Stimulated activated CD4-positive, alpha-beta T cell treated with anti-CD3 and anti-CD28 coated beads, Interleukin-12 subunit alpha, Interleukin-12 subunit beta, amount 100 ng/mL, for 4 hours (primary cell): ENCODE measurements at regions not wholly inside any gene's neighbourhood (a gene's known extent, or its start where the extent isn't known, plus 50 kb on each side); places are given as distances from the start of the nearest gene placed in this dataset.
"Not testable (repeated sequence)": the region's sequence is repeated elsewhere in the genome, so short reads cannot be mapped to it uniquely, and the experiment has no call there.

Experiments
- DNase-seq: peaks from one replicate; pipeline ENCODE4 v3.0.0-alpha.2; 2020

GRCh38 chr5:87115839-87116364, 151.8 kb upstream of the RASA1 start:
- DNase-seq, result no peak

DNA sequence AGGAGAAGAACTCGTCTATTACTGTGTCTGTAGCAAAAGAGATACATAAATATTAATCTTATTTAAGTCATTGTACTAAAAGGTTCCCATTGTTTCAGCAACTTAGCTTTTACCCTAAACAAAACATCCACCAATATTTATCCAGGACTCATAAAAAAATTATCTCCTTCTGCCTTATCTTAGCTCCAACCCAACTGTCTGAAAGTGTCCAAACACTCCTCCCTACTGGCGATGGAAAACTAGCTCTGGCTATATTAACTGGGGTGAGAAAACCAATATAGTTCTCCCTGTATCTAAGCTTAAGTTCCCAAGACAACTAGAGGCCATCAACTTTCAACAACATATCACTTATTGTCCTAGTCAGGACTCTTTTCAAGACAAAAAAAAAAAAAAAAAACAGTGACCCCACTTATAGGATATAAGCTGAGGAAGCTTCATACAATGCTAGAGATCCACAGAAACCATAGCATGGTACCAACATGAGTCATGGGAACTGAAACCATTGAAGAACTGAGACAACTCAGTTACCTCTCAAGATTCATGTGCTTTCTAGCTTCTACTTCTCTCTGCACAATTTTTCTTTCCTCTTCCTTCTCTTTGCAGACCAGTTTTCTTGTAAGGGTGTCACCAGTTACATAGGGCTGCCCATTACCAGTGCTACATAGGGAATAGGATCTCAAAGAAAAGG, 150.7 kb upstream of the RASA1 start:
- DNase-seq, result no peak

GRCh38 chr5:87119588-87119987, 148.1 kb upstream of the RASA1 start:
- no peak for DNase-seq

DNA sequence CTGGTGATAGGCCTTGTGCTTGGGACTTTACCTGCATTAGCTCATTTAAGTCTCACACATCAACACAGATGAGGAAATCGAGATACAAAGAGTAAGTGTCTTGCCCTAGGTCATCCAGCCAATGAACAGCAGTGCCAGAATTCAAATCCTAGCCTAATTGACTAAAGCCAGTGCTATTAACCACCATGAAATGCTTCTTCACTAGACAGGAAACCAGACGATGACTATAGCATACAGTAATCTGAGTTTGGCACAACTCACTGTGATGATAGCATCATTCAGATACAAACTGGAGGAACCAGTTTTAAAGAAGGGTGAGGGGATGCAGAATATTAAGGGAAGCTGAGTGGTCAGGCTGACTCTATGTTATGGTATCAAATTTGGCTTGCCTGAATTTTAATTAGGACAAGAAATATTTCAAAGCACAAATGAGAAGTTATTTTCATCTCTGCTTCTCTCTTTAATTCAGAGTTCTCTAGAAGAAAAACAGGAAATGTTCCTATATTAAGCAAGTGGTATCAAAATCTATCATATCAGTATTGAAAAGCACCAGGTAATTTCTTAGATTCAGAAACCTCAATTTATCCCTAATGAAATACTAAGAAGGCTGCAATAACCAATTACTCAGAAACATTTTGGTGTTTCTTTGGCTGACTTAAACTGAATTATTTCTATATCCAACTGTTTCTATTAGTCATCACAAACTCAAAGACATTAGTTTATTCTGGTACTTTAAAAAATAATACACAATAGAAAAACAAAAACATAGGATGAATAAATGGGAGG, 147.0 kb upstream of the RASA1 start:
- DNase-seq, result no peak

DNA sequence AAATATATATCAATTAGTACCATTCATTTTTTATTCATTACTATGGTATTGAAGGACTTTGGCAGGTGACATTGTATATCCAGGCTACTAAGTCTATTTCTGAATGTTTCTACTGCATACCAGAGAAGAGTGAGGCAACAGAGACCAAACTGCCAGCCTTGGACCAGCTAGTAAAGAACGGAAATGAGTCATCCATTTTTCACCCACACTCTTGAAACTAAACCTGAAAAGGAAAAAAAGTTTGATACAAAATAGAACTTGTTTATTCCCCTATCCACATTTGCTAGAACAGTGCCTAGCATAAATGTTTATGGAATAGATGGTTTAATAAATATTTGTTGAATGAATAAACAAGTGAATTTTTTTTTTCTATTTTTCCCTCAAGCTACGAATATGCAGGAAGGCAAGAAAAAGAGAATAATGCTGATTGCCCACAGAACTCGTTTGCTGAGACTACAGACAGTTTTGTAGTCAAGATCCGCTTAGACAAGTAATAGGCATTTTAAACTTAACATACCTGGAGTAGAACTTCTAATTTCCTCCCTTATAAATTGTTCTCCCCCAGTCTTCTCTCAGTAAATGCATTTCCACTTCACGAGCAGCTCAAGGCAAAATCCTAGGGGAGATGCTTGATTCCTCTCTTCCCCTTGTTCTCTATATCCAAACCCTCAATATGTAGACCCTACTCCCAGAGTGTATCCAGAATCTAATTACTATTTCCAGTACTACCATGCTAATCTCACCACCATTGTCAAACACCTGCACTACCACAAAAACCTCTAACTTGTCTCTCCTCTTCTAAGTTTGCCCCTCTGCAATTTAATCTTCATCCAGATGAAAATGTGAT, 146.2 kb upstream of the RASA1 start:
- no peak for DNase-seq

- DNase-seq, result no peak
These were observed 145.3 kb upstream of the RASA1 start for GRCh38 chr5:87122151-87122977.

DNA sequence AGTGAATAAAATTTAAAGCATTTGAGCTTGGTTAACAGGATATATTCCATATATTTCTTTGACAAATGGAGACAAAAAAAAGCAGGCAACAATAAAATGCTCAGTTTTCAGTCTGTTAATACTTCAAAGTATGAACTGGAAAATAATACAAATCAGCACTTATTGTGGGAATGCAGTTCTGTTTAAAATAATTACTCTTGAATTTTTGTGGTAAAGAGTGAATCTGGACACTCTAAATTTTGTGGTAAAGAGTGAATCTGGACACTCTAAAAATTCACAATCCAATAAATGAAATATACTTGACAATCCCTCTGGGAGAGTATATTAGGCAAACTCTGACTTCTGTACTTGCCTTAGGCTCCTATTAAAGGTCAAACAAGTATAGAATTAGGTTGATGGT, 141.9 kb upstream of the RASA1 start:
- DNase-seq, result no peak

DNA sequence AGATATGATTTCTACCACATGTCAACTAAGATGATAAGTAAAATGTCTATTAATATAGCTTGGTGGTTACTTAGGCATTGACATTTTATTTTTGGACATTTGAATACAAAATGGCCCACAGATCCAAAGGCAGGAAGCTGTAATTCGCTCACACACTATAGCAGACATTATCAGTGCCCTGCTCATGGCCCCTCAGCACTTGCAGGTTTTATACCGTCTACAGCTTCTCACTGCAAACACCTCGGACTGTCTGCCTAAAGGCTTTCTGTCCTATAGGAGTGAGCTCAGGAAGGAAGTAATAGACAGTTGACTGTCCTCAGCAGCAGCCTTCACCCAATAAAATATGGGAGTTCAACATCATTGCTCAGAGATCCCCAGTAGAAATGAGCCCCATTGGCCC, 140.8 kb upstream of the RASA1 start:
- DNase-seq, result no peak

DNA sequence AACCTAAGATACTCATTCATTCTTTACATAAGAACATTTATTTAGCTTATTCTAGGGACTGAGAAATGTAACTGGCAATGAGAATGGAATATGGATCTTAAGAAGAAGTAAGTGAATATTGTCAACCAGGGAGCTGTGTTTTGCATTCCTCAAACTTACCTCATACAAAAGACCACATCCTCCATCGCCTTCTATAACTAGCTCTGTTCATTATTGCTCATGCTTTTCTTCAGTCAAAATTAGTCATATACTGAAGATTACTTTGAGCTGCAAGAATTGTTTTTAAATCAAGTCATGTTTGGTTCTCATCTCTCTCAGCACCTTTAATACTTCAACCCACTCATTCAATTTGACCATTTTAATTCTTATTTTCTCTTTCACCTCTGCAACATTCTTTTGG, 140.3 kb upstream of the RASA1 start:
- DNase-seq, result no peak

DNA sequence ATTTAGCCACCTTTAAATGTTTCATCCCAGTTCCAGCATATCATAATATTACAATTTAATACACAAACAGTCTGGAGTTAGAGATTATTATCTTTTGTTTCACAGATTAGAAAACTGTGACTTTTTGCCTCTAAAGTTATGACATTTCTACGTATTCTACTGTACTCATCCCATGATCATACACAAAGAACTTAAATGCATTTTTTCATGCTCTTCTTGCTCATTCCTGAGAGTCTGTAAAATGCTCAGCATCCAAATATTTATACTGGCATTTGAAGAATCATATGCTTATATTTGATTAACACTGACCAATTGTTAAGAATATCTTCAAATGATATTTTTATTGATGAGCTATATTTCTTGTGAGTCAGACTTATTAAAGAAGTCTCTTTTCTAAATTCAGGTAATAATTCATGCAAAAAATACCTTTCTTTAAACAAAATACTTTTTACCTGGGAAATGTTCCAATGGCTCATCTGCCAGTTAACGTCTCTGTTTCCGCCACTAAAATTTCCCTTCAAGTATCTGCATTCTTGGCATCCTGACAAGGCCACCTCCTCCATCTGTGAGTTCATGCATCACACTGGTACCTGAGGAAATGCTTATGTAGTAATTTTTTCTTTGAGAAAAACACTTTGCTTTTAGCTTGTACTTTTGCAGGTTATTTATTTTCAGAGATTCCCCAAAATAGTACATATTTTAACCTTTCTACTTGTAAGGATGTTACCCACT, 139.6 kb upstream of the RASA1 start:
- DNase-seq, result no peak

DNA sequence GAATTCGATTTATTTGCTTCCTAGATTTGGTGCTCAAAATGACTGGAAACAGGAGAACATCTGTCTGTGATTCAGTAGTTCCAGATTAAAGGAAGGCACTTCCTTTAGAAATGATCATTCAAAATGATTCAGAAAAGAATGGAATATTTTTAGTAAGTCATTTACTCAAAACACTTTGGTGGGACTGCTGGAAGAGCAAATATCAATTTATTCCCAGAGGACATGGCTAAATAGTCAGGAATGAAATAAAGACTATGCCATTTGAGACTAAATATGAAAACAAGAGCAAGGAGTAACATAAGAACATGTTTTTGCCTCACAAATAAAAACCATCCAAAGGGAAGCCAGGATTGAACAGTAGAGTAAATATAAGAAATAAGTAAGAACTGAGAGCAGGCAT, 138.6 kb upstream of the RASA1 start:
- no peak for DNase-seq

DNA sequence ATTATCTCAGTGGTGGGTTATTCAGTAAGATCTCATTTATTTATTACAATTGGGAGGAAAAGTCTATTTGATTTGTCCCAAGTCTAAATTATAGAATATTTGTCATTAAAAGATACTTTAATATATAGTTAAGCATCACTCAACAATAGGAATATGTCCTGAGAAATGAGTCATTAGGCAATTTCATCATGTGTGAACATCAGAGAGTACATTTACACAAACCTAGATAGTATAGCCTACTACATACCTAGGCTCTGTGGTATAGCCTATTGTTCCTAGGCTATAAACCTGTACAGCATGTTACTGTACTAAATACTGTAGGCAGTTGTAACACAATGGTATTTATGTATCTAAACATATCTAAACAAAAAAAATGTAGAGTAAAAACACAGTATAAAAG, 135.0 kb upstream of the RASA1 start:
- no peak for DNase-seq

- DNase-seq, result not testable (repeated sequence)
These were observed 133.2 kb upstream of the RASA1 start for GRCh38 chr5:87134513-87134912.

DNA sequence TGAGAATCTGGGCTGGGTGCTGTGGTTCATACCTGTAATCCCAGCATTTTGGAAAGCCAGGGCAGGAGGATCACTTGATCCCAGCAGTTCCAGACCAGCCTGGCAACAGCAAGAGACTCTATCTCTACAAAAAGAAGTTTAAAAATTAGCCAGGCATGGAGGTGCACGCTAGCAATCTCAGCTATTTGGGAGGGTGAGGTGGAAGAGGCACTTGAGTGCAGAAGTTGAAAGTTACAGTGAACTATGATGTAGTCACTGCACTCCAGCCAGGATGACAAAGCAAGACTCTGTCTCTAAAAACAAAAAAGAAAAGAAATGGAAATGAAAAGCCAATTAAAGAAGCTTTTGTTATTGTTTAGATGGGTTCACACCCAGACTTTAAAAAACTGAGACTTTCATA, 131.6 kb upstream of the RASA1 start:
- DNase-seq, result no peak

- DNase-seq, result no peak
These were observed 130.9 kb upstream of the RASA1 start for GRCh38 chr5:87136733-87137132.

- DNase-seq, result no peak
These were observed 130.4 kb upstream of the RASA1 start for GRCh38 chr5:87137283-87137682.

DNA sequence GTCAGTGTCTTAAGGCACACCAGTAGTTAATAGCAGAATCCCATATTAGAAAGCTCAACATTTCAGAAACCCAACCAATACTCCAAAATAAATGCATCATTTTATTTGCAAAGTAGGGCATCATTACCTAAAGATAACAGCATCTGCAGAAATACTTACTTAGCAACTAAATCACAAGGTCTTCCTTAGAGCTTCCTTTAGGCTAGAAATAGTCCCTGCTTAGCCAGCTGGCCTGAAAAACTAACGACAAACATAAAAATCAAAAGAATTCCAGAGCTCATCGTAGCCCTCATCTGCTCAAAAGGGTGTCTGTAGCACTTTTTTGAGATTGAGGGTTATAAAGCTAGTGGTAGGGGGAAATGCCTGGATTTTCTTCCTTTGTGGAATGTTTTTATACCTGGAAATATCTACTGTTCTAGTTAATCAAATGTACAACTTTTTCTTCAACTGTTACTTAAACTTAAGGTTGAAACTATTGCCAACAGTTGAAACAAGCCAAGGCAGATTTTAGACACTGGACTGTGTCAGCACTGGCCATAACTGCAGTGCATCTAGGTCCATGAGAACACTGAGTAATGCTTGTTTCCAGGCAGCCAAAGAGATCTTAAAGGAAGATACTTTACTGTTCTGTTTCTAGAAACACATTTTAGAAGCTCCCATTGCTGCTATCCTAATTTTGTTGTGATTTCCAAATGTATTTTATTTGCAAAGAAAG, 129.4 kb upstream of the RASA1 start:
- DNase-seq, result no peak

DNA sequence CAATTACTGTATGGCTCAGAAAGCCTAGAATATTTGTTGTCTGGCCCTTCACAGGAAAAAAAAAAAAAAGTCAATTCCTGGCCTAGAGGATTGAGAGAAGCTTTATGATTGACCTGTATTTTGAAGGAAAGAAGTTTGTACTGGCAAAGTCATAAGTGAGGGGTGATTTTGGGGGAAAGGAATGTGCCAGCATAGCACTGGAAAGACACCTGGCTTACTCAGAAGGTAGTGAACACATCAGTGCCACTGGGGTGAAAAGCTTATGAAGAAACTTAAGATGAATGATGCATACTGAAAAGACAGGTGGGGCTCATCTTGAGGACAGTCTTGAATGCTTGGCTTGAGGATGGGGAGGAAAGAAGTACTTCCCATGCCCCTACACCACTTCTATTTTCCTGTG, 127.9 kb upstream of the RASA1 start:
- no peak for DNase-seq

- no peak for DNase-seq
These were observed 126.1 kb upstream of the RASA1 start for GRCh38 chr5:87141544-87141943.

DNA sequence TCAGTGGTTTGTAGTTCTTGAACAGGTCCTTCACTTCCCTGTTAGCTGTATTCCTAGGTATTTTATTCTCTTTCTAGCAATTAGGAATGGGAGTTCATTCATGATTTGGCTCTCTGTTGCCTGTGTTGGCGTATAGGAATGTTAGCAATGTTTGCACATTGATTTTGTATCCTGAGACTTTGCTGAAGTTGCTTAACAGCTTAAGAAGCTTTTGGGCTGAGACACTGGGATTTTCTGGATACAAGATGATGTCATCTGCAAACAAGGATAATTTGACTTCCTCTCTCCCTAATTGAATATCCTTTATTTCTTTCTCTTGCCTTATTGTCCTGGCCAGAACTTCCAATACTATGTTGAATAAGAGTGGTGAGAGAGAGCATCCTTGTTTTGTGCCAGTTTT, 121.8 kb upstream of the RASA1 start:
- DNase-seq, result not testable (repeated sequence)

DNA sequence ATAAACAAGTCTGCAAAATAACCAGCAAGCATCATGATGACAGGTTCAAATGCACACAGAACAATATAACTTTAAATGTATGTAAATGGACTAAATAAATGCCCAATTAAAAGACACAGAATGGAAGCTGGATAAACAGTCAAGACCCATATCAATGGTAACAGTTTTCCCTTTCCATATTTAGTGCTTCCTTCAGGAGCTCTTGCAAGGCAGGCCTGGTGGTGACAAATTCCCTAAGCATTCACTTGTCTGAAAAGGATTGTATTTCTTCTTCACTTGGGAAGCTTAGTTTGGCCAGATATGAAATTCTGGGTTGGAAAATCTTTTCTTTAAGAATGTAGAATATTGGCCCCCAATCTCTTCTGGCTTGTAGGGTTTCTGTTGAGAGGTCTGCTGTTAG, 120.2 kb upstream of the RASA1 start:
- no peak for DNase-seq
